Activated CD8-positive, alpha-beta memory T cell treated with anti-CD3 and anti-CD28 coated beads, Interleukin-2, amount 10 ng/mL, durations not matched to agents 7 days and 5 days (primary cell): ENCODE measurements at regions not wholly inside any gene's neighbourhood (a gene's known extent, or its start where the extent isn't known, plus 50 kb on each side); places are given as distances from the start of the nearest gene placed in this dataset.
"Not testable (repeated sequence)": the region's sequence is repeated elsewhere in the genome, so short reads cannot be mapped to it uniquely, and the experiment has no call there.

Experiments used
- ATAC-seq: fragments of 150-1000 bp; cut with Tn5 transposase; one replicate; pipeline ENCODE4 v1.10.0; 2021; ENCODE audit warnings: moderate library complexity
- CTCF ChIA-PET: fragments of 350-600 bp; sonication (Branson Sonifier 250); formaldehyde crosslinking; loops from one replicate; lab custom pipeline; 2021; ENCODE audit warnings: antibody characterized with exemption; lab: Charles Lee
- DNase-seq: peaks from one replicate; pipeline ENCODE4 v3.0.0-alpha.2; 2020
- H3K27ac Mint-ChIP-seq: one replicate; pipeline ENCODE4 v1.8.0; 2021; ENCODE audit warnings: mild to moderate bottlenecking, mixed read lengths
- H3K27me3 Mint-ChIP-seq: one replicate; pipeline ENCODE4 v1.8.0; 2021; ENCODE audit warnings: mixed read lengths
- H3K36me3 Mint-ChIP-seq: one replicate; pipeline ENCODE4 v1.8.0; 2021; ENCODE audit warnings: mild to moderate bottlenecking, mixed read lengths
- H3K4me1 Mint-ChIP-seq: one replicate; pipeline ENCODE4 v1.8.0; 2021; ENCODE audit warnings: mixed read lengths
- H3K4me3 Mint-ChIP-seq: one replicate; pipeline ENCODE4 v1.8.0; 2021; ENCODE audit warnings: mild to moderate bottlenecking, moderate library complexity, mixed read lengths
- H3K9me3 Mint-ChIP-seq: one replicate; pipeline ENCODE4 v1.8.0; 2022; ENCODE audit warnings: low read depth, mixed read lengths

DNA sequence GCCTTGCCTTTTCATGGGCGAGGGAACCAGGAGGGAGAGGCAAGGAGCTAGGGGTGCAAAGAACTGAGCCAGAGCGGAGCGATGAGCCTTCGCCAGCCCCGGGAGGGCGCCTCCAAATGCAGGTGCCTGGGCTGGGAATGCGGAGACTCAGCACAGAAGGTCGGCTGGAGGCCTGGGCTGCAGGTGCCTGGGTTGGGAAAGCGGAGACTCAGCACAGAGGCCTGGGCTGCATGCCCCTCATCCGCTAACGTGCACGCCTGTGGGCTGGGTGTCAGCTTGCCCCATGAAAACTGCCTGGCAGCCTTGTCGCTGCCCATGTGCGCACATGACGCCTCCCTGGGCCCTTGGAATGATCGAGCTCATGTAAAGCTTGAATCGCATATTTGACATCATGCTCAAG is 51.8 kb downstream of the POM121L12 start:
- H3K27ac Mint-ChIP-seq = no peak overlapping the region
- no peak for DNase-seq
- no peaks in the 10 kb centered on the region for H3K36me3 Mint-ChIP-seq
- CTCF ChIA-PET = no interaction called here
- no peak for ATAC-seq
- H3K27me3 Mint-ChIP-seq = no peaks in the 10 kb centered on the region
- H3K4me1 Mint-ChIP-seq = no peaks in the 10 kb centered on the region
- H3K4me3 Mint-ChIP-seq = no peak overlapping the region
- peaks cover 15% of the 10 kb centered on the region for H3K9me3 Mint-ChIP-seq

DNA sequence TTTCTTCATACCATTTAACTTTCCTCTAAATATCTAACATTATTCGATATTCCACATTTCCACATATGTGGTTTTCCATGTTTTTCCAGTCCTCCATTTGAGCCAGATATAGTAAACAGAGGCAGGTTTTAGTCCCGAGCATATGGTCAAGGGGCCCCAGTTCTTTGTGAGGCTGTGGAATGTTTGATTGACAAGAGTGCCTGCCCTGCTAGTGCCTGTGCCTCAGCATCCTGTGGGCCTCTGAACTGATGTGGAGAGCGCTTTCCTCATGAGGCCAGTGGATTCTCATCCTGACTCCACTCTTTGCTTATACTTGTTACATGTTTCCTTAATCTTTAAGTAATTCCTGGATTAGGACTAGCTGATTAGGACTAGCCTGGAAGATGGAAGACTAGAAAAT is 58.8 kb downstream of the POM121L12 start:
- DNase-seq (no peak), ATAC-seq (no peak)
- Mint-ChIP-seq H3K27me3 (no peaks in the 10 kb centered on the region), H3K4me3 (no peak overlapping the region), H3K9me3 (peaks cover 13% of the 10 kb centered on the region), H3K36me3 (no peaks in the 10 kb centered on the region), H3K27ac (no peak overlapping the region), H3K4me1 (no peaks in the 10 kb centered on the region)
- CTCF ChIA-PET = no interaction called here

DNA sequence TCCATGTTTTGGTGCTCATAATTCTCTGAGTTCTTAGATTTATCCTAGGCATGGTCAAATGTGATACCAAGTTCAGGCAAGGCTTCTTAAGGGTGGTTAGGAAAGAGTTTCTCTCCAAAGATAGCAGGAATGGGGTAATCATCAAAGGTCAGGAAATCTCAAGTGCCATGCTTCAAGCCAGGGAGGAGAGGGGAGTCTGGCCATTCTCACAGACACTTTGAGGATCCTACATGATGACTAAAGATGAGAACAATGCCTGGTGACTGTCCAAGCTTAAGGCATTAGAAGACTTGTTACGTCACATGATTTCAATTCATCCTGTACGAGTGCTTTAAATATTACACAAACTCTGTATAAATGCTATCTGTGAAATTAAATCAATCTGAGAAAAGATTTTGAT is 59.4 kb downstream of the POM121L12 start:
- ATAC-seq = no peak
- Mint-ChIP-seq H3K27ac (no peak overlapping the region), H3K4me3 (no peak overlapping the region), H3K4me1 (no peaks in the 10 kb centered on the region), H3K36me3 (no peaks in the 10 kb centered on the region), H3K9me3 (peaks cover 13% of the 10 kb centered on the region), H3K27me3 (no peaks in the 10 kb centered on the region)
- CTCF ChIA-PET = no interaction called here
- DNase-seq = no peak

DNA sequence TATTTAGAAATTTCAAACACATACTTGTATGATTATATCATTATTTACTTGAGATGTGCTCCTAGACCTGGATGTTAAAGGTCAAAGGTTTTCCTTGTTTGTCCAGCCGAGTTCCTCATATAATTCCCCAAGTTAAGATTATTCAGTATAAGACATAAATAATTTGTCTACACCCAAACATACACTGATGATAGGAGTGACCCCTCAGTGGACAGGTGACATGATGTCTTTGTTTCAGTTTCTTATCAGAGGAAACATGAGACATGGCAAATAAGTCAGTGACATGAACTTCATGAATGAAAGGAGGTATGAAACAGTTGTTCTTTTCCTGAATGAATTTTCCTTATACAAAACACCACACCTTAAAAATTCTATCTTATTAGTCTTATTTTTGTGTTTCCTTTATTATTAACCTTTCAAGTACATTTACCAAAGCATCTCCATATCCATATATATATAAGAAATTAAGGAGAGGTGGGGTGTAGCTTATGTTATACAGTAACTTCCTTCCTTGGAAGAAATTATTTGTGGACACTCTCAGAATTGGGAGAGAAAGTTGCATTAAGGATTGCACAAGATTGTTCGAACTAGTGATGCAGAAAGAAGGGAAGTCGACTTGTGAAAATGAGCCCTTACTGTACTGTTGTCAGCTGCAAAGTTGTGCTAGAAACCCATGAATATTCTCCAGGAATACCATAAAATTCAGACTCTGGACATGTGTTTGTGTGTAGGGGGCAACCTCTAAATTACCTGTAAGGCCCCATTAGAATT is 60.5 kb downstream of the POM121L12 start:
- no peak for ATAC-seq
- DNase-seq = no peak
- CTCF ChIA-PET = no interaction called here
- H3K4me3 Mint-ChIP-seq = no peak overlapping the region
- no peaks in the 10 kb centered on the region for H3K4me1 Mint-ChIP-seq
- no peak overlapping the region for H3K27ac Mint-ChIP-seq
- no peaks in the 10 kb centered on the region for H3K27me3 Mint-ChIP-seq
- H3K36me3 Mint-ChIP-seq = no peaks in the 10 kb centered on the region
- peaks cover 13% of the 10 kb centered on the region for H3K9me3 Mint-ChIP-seq

DNA sequence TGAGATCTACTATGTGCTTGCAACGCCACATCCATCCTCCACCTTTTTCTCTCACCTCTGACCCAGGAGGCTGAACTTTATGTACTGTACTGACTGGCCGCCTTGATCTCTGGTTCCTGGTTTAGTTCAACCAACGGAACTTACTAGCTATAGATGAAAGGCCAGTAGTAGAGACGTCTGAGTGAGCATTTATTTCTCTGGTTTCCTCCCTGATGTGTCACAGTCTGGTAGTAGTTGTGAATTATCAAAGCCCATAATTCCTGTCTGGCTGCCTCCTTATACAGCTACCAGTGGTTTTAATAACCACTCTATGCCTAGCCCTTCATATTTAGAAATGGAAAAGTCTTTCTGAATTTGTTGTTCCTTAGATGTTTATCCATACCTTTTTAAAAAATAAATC is 64.7 kb downstream of the POM121L12 start:
- H3K4me3 Mint-ChIP-seq = no peak overlapping the region
- ATAC-seq (no peak), DNase-seq (no peak)
- H3K36me3 Mint-ChIP-seq = no peaks in the 10 kb centered on the region
- CTCF ChIA-PET = no interaction called here
- no peaks in the 10 kb centered on the region for H3K27me3 Mint-ChIP-seq
- H3K27ac Mint-ChIP-seq = no peak overlapping the region
- peaks cover 7% of the 10 kb centered on the region for H3K9me3 Mint-ChIP-seq
- no peaks in the 10 kb centered on the region for H3K4me1 Mint-ChIP-seq

DNA sequence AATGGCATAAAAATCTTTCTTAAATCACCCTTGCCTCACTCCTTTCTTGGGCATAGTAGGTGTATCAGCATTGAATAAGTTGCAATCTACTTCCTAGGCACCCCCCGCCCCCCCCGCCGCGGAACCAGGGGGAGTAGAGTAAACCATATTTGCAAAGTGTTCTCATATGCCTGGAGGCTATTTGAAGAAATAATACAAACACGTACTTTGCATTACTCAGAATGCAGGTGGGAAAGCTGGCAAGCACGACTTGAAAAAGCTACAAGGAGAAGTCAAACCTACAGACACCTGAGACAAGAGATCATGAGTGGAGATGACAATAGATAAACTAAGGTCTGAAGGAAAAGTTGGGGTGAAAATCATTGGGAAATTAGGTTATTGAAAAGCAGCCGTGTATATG is 65.6 kb downstream of the POM121L12 start:
- H3K36me3 Mint-ChIP-seq = no peaks in the 10 kb centered on the region
- CTCF ChIA-PET = no interaction called here
- DNase-seq = no peak
- H3K27me3 Mint-ChIP-seq = no peaks in the 10 kb centered on the region
- H3K4me3 Mint-ChIP-seq = no peak overlapping the region
- peaks cover 9% of the 10 kb centered on the region for H3K9me3 Mint-ChIP-seq
- no peaks in the 10 kb centered on the region for H3K4me1 Mint-ChIP-seq
- no peak overlapping the region for H3K27ac Mint-ChIP-seq
- no peak for ATAC-seq

DNA sequence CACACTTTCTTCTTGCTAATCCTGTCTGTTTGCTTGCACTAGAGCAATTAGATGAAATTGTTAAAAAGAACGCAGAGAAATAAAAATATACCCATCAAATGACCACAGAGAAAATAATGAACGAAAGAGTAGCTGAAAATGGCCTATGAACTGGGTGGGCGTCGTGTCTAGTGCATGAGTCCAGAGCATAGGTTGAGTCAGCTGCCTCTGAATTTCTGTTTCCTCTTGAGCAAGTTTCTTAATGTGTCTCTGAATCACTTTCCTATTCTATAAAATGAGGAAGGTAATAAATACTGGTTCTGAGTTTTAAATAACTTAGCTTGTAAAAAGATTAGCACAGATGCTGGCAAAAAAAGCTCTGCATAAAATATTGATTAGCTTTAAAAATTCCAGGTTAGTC is 75.0 kb downstream of the POM121L12 start:
- H3K36me3 Mint-ChIP-seq = no peaks in the 10 kb centered on the region
- H3K4me3 Mint-ChIP-seq = no peak overlapping the region
- DNase-seq = no peak
- H3K27me3 Mint-ChIP-seq = no peaks in the 10 kb centered on the region
- CTCF ChIA-PET = no interaction called here
- H3K9me3 Mint-ChIP-seq = peaks cover 7% of the 10 kb centered on the region
- no peak overlapping the region for H3K27ac Mint-ChIP-seq
- ATAC-seq = no peak
- no peaks in the 10 kb centered on the region for H3K4me1 Mint-ChIP-seq

DNA sequence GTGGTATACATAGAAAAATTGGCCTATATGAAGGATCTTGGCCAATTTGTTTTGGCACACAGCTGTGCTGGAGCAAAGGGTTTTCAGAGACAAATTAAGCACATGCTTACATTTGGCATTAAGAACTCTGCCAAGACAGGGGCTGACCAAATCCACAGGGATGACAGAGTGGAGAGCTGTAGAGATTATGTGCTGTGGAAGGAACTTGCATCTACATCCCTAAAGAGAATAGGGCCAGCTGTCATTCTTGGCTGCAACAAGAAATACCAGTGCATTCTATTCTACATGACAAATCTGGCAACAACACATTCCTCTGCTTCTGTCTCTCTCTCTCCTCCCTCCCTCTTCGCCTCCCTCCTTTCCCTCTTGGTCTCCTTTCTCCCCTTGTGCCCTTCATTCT is 75.6 kb downstream of the POM121L12 start:
- H3K27me3 Mint-ChIP-seq = no peaks in the 10 kb centered on the region
- H3K9me3 Mint-ChIP-seq = peaks cover 7% of the 10 kb centered on the region
- no peak overlapping the region for H3K4me3 Mint-ChIP-seq
- no peaks in the 10 kb centered on the region for H3K4me1 Mint-ChIP-seq
- ATAC-seq = no peak
- H3K36me3 Mint-ChIP-seq = no peaks in the 10 kb centered on the region
- no peak overlapping the region for H3K27ac Mint-ChIP-seq
- no peak for DNase-seq
- CTCF ChIA-PET = no interaction called here

DNA sequence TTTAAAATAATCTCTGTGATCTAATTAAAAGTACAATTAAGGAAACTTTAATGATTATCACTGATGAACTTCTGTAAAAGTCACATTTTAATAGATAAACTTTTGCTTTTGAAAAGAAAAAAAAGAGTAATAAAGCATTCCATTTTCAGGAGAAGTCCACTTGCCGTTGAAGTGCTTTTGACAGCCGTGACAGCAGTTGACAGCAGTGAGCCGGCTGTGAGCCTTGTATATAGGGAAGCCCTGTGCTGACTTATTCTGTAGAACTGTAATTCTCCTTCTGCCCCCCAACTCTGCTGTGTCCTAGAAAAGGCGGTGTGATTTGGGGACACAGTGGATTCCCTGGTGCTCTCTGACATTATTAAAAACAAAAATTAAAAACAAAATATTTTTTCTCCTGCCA is 78.0 kb downstream of the POM121L12 start:
- Mint-ChIP-seq H3K4me3 (no peak overlapping the region), H3K4me1 (no peaks in the 10 kb centered on the region), H3K27ac (no peak overlapping the region), H3K27me3 (no peaks in the 10 kb centered on the region), H3K9me3 (peaks cover 12% of the 10 kb centered on the region), H3K36me3 (no peaks in the 10 kb centered on the region)
- no peak for ATAC-seq
- CTCF ChIA-PET = no interaction called here
- no peak for DNase-seq

DNA sequence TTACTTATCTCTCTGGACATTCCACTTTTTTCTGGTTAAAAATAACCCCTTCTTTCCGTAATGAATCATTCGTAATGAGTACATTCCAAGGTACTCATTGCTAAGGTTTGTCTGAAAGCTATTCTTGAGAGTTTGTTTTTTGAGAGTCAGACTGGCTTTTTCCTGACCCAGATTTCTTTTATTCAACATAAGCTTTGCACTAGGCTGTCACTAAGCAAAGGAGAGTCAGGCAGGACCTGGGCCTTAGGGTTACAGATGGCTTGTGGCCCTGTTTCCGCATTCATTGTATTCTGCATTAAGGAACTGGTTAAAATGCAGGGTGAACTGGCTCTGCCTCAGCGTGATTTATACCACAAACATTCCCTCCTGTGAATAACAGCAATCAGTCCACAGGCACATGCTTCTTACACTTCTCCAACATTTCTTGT is 84.1 kb downstream of the POM121L12 start:
- no peaks in the 10 kb centered on the region for H3K27me3 Mint-ChIP-seq
- ATAC-seq = no peak
- no peak for DNase-seq
- H3K36me3 Mint-ChIP-seq = no peaks in the 10 kb centered on the region
- H3K4me3 Mint-ChIP-seq = no peak overlapping the region
- peaks cover 16% of the 10 kb centered on the region for H3K9me3 Mint-ChIP-seq
- CTCF ChIA-PET = no interaction called here
- H3K27ac Mint-ChIP-seq = no peak overlapping the region
- no peaks in the 10 kb centered on the region for H3K4me1 Mint-ChIP-seq

DNA sequence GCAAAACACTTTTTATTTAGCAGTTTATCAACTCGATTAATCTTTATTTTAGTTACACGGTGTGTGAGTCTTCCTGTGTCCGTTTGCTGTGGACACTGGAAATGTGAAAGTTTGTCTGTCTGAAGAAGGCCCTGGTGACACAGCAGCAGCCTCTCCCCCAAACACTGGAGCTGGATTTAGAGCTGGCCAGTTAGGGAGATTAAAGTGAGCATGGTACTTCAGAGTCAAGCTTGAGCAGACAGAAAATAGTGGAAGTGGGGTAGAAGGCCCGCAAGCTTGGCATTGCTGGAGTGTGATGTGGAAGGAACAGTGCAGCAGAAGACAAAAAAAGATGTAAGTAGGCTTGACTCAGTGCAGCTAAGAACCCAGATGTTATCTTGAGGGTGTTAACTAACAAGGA is 85.9 kb downstream of the POM121L12 start:
- Mint-ChIP-seq H3K36me3 (no peaks in the 10 kb centered on the region), H3K4me1 (no peaks in the 10 kb centered on the region), H3K9me3 (peaks cover 14% of the 10 kb centered on the region), H3K27ac (no peak overlapping the region), H3K4me3 (no peak overlapping the region), H3K27me3 (no peaks in the 10 kb centered on the region)
- CTCF ChIA-PET = no interaction called here
- ATAC-seq = no peak
- no peak for DNase-seq

DNA sequence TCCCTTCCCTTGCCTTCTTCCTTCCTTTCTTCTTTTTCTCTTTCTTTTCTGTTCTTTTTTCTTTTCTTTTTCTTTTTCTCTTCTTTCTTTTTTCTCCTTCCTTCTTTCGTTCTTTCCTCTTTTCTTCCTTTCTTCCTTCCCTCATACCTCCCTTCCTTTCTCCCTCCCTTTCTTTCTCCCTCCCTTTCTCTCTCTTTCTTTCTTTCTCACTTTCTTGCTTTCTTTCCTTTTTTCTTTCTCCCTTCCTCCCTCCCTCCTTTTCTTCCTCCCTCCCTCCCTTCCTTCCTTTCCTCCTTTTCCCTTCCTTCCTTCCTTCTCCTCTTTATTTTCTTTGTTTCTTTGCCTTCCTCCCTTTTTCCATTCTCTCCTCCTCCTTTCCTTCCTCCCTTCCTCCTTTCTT is 96.3 kb downstream of the POM121L12 start:
- H3K27ac Mint-ChIP-seq = no peak overlapping the region
- ATAC-seq = no peak
- no peak for DNase-seq
- H3K4me1 Mint-ChIP-seq = no peaks in the 10 kb centered on the region
- CTCF ChIA-PET = no interaction called here
- H3K27me3 Mint-ChIP-seq = no peaks in the 10 kb centered on the region
- no peaks in the 10 kb centered on the region for H3K36me3 Mint-ChIP-seq
- H3K9me3 Mint-ChIP-seq = peaks cover 32% of the 10 kb centered on the region
- no peak overlapping the region for H3K4me3 Mint-ChIP-seq

DNA sequence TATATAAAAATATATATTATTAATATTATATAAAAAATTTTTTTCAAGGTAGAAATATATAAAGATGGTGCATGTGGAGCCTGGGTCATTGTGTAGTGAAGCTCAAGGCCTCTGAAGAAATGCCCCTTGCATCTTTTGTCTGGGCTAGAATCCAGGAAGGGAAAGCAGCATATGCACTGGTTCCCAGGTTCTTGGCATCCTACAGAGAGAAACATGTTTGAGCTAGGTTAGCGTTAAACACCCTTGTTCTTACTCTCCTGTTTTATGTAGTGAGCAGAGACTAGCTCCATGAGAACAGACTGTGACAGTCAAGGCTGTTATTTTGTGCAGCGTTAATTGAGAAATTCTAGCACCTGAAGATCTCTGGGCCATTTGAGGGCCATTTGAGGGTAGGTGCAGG is 116.1 kb downstream of the POM121L12 start:
- ATAC-seq = no peak
- Mint-ChIP-seq H3K4me3 (no peak overlapping the region), H3K9me3 (peaks cover 7% of the 10 kb centered on the region)

DNA sequence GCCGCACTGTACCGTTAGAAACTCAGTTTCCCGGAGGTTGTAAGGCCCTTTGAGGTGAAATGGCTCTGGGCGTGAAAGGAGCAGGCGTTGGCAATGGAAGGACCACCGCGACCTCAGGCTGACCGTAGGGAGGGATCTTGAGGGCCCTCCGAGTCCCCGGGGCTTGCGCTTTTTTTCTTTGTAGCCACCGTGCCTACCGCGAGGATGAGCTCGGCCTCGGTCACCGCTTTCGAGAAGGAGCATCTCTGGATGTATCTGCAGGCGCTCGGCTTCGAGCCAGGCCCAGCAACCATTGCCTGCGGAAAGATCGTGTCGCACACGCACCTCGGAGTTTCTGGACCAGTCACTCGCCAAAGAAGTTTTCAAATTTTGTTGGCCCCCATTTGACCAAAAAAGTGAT is 151.8 kb downstream of the POM121L12 start:
- H3K4me1 Mint-ChIP-seq, DNase-seq, ATAC-seq, H3K4me3 Mint-ChIP-seq, H3K9me3 Mint-ChIP-seq, H3K27me3 Mint-ChIP-seq, CTCF ChIA-PET, H3K36me3 Mint-ChIP-seq, H3K27ac Mint-ChIP-seq: not testable (repeated sequence)

More for the DNA sequence above, 116.1 kb downstream of the POM121L12 start:
- CTCF ChIA-PET = no interaction called here
- no peak for DNase-seq
- Mint-ChIP-seq H3K4me1 (no peaks in the 10 kb centered on the region), H3K27me3 (no peaks in the 10 kb centered on the region), H3K27ac (no peak overlapping the region), H3K36me3 (no peaks in the 10 kb centered on the region)
